ENCODE measurements at regions not wholly inside any gene's neighbourhood (a gene's known extent, or its start where the extent isn't known, plus 50 kb on each side); places are given as distances from the start of the nearest gene placed in this dataset.

GRCh38 chr7:50226669-50227068 lies 77.8 kb upstream of the IKZF1 start:
- Histone ChIP-seq H3K27me3 (replicated peaks; ENCODE audit: control insufficient read depth, insufficient read depth, low read length) (no peaks in the 10 kb centered on the region), H3K36me3 (ENCODE audit: control insufficient read depth, insufficient read depth, low read length) (no peaks in the 10 kb centered on the region), H3K4me3 (replicated peaks; ENCODE audit: low read depth, low read length) (no peak overlapping the region)
- no peak for DNase-seq (ENCODE audit: extremely low read depth, insufficient read length)
- TF ChIP-seq, protein P1, sequence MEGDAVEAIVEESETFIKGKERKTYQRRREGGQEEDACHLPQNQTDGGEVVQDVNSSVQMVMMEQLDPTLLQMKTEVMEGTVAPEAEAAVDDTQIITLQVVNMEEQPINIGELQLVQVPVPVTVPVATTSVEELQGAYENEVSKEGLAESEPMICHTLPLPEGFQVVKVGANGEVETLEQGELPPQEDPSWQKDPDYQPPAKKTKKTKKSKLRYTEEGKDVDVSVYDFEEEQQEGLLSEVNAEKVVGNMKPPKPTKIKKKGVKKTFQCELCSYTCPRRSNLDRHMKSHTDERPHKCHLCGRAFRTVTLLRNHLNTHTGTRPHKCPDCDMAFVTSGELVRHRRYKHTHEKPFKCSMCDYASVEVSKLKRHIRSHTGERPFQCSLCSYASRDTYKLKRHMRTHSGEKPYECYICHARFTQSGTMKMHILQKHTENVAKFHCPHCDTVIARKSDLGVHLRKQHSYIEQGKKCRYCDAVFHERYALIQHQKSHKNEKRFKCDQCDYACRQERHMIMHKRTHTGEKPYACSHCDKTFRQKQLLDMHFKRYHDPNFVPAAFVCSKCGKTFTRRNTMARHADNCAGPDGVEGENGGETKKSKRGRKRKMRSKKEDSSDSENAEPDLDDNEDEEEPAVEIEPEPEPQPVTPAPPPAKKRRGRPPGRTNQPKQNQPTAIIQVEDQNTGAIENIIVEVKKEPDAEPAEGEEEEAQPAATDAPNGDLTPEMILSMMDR (IDR thresholded peaks at IDR 0.05; ENCODE audit: insufficient read depth, low read length, poor library complexity, severe bottlenecking): no peak

GRCh38 chr7:50226145-50226544 lies 78.4 kb upstream of the IKZF1 start:
- no peak overlapping the region for H3K4me3 ChIP-seq (replicated peaks; ENCODE audit: low read depth, low read length)
- DNase-seq (ENCODE audit: extremely low read depth, insufficient read length): no peak
- H3K27me3 ChIP-seq (replicated peaks; ENCODE audit: control insufficient read depth, insufficient read depth, low read length): no peaks in the 10 kb centered on the region
- H3K36me3 ChIP-seq (ENCODE audit: control insufficient read depth, insufficient read depth, low read length): no peaks in the 10 kb centered on the region
- TF ChIP-seq, protein P1 (IDR thresholded peaks at IDR 0.05; ENCODE audit: insufficient read depth, low read length, poor library complexity, severe bottlenecking): no peak

- DNase-seq (ENCODE audit: extremely low read depth, insufficient read length): no peak
- TF ChIP-seq, protein P1 (IDR thresholded peaks at IDR 0.05; ENCODE audit: insufficient read depth, low read length, poor library complexity, severe bottlenecking): no peak
- Histone ChIP-seq H3K36me3 (ENCODE audit: control insufficient read depth, insufficient read depth, low read length) (no peaks in the 10 kb centered on the region), H3K4me3 (replicated peaks; ENCODE audit: low read depth, low read length) (no peak overlapping the region), H3K27me3 (replicated peaks; ENCODE audit: control insufficient read depth, insufficient read depth, low read length) (no peaks in the 10 kb centered on the region)
Observed at GRCh38 chr7:50221433-50221832, 83.1 kb upstream of the IKZF1 start.

DNA sequence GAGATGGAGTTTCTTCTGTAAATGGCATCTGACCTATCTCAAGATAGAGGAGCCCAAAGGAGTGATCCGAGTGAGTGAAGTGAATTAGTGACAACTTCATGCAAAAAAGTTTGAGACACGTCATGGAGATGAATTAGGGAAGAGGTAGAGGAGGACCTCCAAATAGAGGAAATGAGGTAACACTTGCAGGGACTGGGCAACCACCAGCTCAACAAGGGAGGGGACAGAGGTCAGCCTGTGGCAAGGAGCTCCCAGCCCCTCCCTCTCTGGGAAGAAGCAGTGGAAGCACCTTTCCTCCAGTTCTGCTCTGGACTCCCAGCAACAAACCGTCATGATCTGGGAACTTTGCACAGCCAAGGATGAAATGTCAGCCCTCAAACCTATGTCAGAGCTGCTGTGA lies 83.5 kb upstream of the IKZF1 start:
- Histone ChIP-seq H3K36me3 (ENCODE audit: control insufficient read depth, insufficient read depth, low read length) (no peaks in the 10 kb centered on the region), H3K4me3 (replicated peaks; ENCODE audit: low read depth, low read length) (no peak overlapping the region), H3K27me3 (replicated peaks; ENCODE audit: control insufficient read depth, insufficient read depth, low read length) (no peaks in the 10 kb centered on the region)
- TF ChIP-seq, protein P1 (IDR thresholded peaks at IDR 0.05; ENCODE audit: insufficient read depth, low read length, poor library complexity, severe bottlenecking): no peak
- DNase-seq (ENCODE audit: extremely low read depth, insufficient read length): no peak

GRCh38 chr7:50220273-50220672 lies 84.2 kb upstream of the IKZF1 start:
- H3K36me3 ChIP-seq (ENCODE audit: control insufficient read depth, insufficient read depth, low read length): no peaks in the 10 kb centered on the region
- TF ChIP-seq, protein P1 (IDR thresholded peaks at IDR 0.05; ENCODE audit: insufficient read depth, low read length, poor library complexity, severe bottlenecking): no peak

GRCh38 chr7:50217821-50218281 lies 86.7 kb upstream of the IKZF1 start:
- TF ChIP-seq, protein P1 (IDR thresholded peaks at IDR 0.05; ENCODE audit: insufficient read depth, low read length, poor library complexity, severe bottlenecking): no peak
- no peaks in the 10 kb centered on the region for H3K27me3 ChIP-seq (replicated peaks; ENCODE audit: control insufficient read depth, insufficient read depth, low read length)
- no peak overlapping the region for H3K4me3 ChIP-seq (replicated peaks; ENCODE audit: low read depth, low read length)
- no peaks in the 10 kb centered on the region for H3K36me3 ChIP-seq (ENCODE audit: control insufficient read depth, insufficient read depth, low read length)
- no peak for DNase-seq (ENCODE audit: extremely low read depth, insufficient read length)

More at GRCh38 chr7:50220273-50220672, 84.2 kb upstream of the IKZF1 start:
- Histone ChIP-seq H3K27me3 (replicated peaks; ENCODE audit: control insufficient read depth, insufficient read depth, low read length) (no peaks in the 10 kb centered on the region), H3K4me3 (replicated peaks; ENCODE audit: low read depth, low read length) (no peak overlapping the region)
- DNase-seq (ENCODE audit: extremely low read depth, insufficient read length): no peak
